Gastroesophageal sphincter (tissue), 4 donors: ENCODE measurements at regions not wholly inside any gene's neighbourhood (a gene's known extent, or its start where the extent isn't known, plus 50 kb on each side); places are given as distances from the start of the nearest gene placed in this dataset.
"Not testable (repeated sequence)": the region's sequence is repeated elsewhere in the genome, so short reads cannot be mapped to it uniquely, and the experiment has no call there.

Source experiments
- ATAC-seq: fragments of 150-250 bp; one replicate; pipeline ENCODE4 v1.9.1; 2016; ENCODE audit warnings: mild to moderate bottlenecking, moderate library complexity
- H3K27ac ChIP-seq, 4 donors: fragments of 200-600 bp; sonication (generic) in 3 of 4; 1 replicate in 3 of 4; 2 replicates in 1 of 4; pipeline ENCODE4 v1.5.1; 2016 to 2019
- H3K27me3 ChIP-seq: fragments of 200-600 bp; sonication (generic); one replicate; pipeline ENCODE4 v1.5.1; 2019
- H3K36me3 ChIP-seq, 2 donors: fragments of 200-600 bp; sonication (generic); one replicate each; pipeline ENCODE4 v1.5.1; 2019; ENCODE audit warnings: control low read depth in 1 of 2
- H3K4me1 ChIP-seq, 3 donors: fragments of 200-600 bp; sonication (generic); 1 replicate in 2 of 3; 2 replicates in 1 of 3; pipeline ENCODE4 v1.5.1; 2016 to 2019; ENCODE audit warnings: control low read depth in 2 of 3
- H3K4me3 ChIP-seq, 2 donors: fragments of 200-600 bp; sonication (generic); one replicate each; pipeline ENCODE4 v1.5.1; 2019; ENCODE audit warnings: mild to moderate bottlenecking in 1 of 2, moderate library complexity in 1 of 2
- H3K9me3 ChIP-seq, 3 donors: fragments of 200-600 bp; sonication (generic); one replicate each; pipeline ENCODE4 v1.5.1; 2017 to 2019; ENCODE audit warnings: control low read depth in 2 of 3
- EP300 ChIP-seq: sonication (generic); formaldehyde crosslinking; IDR thresholded peaks from one replicate; pipeline ENCODE4 v1.6.1; 2017; ENCODE audit warnings: antibody characterized with exemption, mild to moderate bottlenecking
- POLR2A ChIP-seq, 2 donors: fragments of 450-650 bp; IDR thresholded peaks; one replicate each; pipeline ENCODE4 v1.6.1; 2017; ENCODE audit warnings: antibody characterized with exemption in 2 of 2, mild to moderate bottlenecking in 2 of 2, moderate library complexity in 1 of 2
- POLR2AphosphoS5 ChIP-seq: sonication (generic); formaldehyde crosslinking; IDR thresholded peaks from one replicate; pipeline ENCODE4 v1.6.1; 2017; ENCODE audit warnings: antibody characterized with exemption
- WGBS, 2 donors: methylation state at CpG; one replicate each; pipeline ENCODE4 v1.1.5; 2018; ENCODE audit warnings: low coverage in 1 of 2; 5-methylcytosine and 5-hydroxymethylcytosine counted together
- TF ChIP-seq, protein P1 (sequence below), 4 experiments: fragments of 200-600 bp in 2 of 4; fragments of 450-650 bp in 2 of 4; sonication (generic) in 1 of 4; IDR thresholded peaks; one replicate each; pipeline ENCODE4 v1.5.1; 2017 to 2019; ENCODE audit warnings: antibody characterized with exemption in 4 of 4, mild to moderate bottlenecking in 2 of 4, moderate library complexity in 2 of 4

DNA sequence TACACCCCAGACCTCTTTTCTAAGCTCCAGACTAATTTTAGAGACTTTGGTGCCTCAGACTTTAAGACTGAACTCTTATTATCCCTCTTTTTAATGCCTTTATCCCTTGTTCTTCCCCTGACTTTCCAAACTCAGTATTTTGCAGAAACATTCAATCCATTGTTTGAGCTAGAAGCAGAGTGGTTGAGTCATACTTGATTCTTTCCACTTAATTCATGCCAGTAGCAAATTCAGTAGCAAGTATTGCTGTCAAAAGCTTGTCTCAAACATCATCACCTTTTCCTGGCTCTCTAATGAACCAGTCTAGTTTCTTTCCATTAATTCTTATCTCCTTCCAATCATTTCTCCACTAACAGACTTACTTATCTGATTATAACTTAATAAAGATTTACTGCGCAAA is 699.7 kb upstream of the ZNF804A start:
- WGBS, 2 donors = 95% methylated on average over 1 of the region's 1 CpG; no CpG with 5 or more reads in 1 of the 2 donors
- Histone ChIP-seq H3K27me3 (no peaks in the 10 kb centered on the region), H3K27ac (no peak overlapping the region), H3K4me3 (no peak overlapping the region), H3K9me3 (no peaks in the 10 kb centered on the region), H3K36me3 (no peaks in the 10 kb centered on the region), H3K4me1 (no peaks in the 10 kb centered on the region)
- TF ChIP-seq, protein P1, sequence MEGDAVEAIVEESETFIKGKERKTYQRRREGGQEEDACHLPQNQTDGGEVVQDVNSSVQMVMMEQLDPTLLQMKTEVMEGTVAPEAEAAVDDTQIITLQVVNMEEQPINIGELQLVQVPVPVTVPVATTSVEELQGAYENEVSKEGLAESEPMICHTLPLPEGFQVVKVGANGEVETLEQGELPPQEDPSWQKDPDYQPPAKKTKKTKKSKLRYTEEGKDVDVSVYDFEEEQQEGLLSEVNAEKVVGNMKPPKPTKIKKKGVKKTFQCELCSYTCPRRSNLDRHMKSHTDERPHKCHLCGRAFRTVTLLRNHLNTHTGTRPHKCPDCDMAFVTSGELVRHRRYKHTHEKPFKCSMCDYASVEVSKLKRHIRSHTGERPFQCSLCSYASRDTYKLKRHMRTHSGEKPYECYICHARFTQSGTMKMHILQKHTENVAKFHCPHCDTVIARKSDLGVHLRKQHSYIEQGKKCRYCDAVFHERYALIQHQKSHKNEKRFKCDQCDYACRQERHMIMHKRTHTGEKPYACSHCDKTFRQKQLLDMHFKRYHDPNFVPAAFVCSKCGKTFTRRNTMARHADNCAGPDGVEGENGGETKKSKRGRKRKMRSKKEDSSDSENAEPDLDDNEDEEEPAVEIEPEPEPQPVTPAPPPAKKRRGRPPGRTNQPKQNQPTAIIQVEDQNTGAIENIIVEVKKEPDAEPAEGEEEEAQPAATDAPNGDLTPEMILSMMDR (IDR thresholded peaks at IDR 0.05) = no peak
- no peak for TF ChIP-seq POLR2A (IDR thresholded peaks at IDR 0.05)
- no peak for TF ChIP-seq POLR2AphosphoS5
- no peak for ATAC-seq

DNA sequence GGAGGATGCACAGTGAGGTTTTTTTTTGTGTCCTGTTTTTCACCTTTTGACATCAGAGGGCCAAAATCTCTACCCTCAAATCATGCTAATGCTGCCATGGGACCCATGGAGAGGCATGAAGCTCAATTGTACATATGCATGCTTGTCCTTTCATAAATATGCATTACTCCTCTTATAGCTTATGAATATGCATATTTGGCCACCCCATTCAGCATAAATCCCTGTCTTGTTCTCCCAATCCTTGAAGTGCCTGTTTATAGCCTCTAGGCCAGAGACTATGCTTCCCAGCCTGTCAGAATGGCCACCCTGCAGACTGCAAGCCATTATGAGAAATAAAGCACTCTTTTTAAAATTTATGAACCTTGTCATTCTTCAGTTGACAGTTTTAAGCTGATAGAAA is 696.4 kb upstream of the ZNF804A start:
- Histone ChIP-seq H3K4me3 (no peak overlapping the region), H3K9me3 (no peaks in the 10 kb centered on the region), H3K4me1 (no peaks in the 10 kb centered on the region), H3K36me3 (no peaks in the 10 kb centered on the region), H3K27me3 (no peaks in the 10 kb centered on the region), H3K27ac (no peak overlapping the region)
- ATAC-seq = no peak
- TF ChIP-seq EP300 = no peak
- TF ChIP-seq POLR2A (IDR thresholded peaks at IDR 0.05) = no peak
- no peak for TF ChIP-seq POLR2AphosphoS5
- TF ChIP-seq, protein P1 (IDR thresholded peaks at IDR 0.05) = no peak

DNA sequence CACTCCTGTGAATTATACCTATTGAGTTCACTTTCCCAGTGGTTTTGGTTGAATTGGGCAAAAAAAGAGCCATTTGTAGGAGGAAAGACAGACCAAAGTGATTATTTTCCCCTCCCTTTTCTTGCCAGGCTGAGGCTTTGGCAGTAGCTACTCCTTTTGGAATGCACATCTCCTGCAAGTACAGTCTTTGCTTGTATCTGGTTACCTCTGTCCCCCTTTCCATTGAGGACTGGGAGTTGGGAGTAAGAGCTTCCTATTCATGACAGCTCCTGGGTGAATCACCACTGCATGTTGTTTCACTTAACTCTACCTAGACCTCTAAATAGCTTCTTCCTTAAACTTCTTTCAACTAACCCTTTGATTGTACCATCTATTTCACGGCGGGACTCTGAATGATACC is 695.3 kb upstream of the ZNF804A start:
- Histone ChIP-seq H3K9me3 (no peaks in the 10 kb centered on the region), H3K27me3 (no peaks in the 10 kb centered on the region), H3K36me3 (no peaks in the 10 kb centered on the region), H3K4me1 (no peaks in the 10 kb centered on the region), H3K4me3 (no peak overlapping the region), H3K27ac (no peak overlapping the region)
- no peak for ATAC-seq
- no peak for TF ChIP-seq EP300
- TF ChIP-seq POLR2A (IDR thresholded peaks at IDR 0.05) = no peak
- TF ChIP-seq, protein P1 (IDR thresholded peaks at IDR 0.05) = no peak
- WGBS, 2 donors = 91% methylated on average over 2 of the region's 2 CpGs; no CpG with 5 or more reads in 1 of the 2 donors

DNA sequence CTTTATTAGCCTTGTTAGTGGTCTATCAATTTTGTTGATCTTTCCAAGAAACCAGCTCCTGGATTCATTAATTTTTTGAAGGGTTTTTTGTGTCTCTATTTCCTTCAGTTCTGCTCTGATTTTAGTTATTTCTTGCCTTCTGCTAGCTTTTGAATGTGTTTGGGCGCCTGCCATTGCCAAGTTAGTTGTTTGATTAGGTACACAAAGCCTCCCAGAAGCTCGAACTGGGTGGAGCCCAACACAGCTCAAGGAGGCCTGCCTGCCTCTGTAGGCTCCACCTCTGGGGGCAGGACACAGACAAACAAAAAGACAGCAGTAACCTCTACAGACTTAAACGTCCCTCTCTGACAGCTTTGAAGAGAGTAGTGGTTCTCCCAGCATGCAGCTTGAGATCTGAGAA is 682.3 kb upstream of the ZNF804A start:
- not testable (repeated sequence) for H3K4me3 ChIP-seq, H3K27me3 ChIP-seq, H3K27ac ChIP-seq, ATAC-seq, H3K9me3 ChIP-seq, H3K4me1 ChIP-seq, H3K36me3 ChIP-seq
- WGBS, 2 donors = 80% methylated on average over 1 of the region's 3 CpGs; no CpG with 5 or more reads in 1 of the 2 donors

DNA sequence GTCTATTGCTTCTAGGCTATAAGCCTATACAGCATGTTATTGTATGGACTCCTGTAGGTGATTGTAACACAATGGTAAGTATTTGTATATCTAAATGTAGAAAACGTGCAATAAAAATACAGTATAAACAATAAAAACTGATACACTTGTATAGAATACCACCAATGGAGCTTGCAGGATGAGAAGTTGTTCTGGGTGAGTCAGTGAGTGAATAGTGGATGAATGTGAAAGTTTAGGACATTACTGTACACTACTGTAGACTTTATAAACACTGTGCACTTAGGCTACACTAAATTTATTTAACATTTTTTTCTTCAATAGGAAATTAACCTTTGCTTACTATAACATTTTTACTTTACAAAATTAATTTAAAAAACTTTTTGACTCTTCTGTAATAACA is 679.2 kb upstream of the ZNF804A start:
- WGBS, 2 donors = 46 to 88% methylated on average over 1 of the region's 1 CpG
- no peaks in the 10 kb centered on the region for H3K9me3 ChIP-seq
- TF ChIP-seq POLR2AphosphoS5 = no peak
- TF ChIP-seq POLR2A (IDR thresholded peaks at IDR 0.05) = no peak
- TF ChIP-seq, protein P1 (IDR thresholded peaks at IDR 0.05) = no peak
- TF ChIP-seq EP300 = no peak
- H3K4me3 ChIP-seq = no peak overlapping the region
- H3K27me3 ChIP-seq = no peaks in the 10 kb centered on the region
- H3K4me1 ChIP-seq = no peaks in the 10 kb centered on the region
- H3K27ac ChIP-seq = no peak overlapping the region
- H3K36me3 ChIP-seq = no peaks in the 10 kb centered on the region
- ATAC-seq = no peak

DNA sequence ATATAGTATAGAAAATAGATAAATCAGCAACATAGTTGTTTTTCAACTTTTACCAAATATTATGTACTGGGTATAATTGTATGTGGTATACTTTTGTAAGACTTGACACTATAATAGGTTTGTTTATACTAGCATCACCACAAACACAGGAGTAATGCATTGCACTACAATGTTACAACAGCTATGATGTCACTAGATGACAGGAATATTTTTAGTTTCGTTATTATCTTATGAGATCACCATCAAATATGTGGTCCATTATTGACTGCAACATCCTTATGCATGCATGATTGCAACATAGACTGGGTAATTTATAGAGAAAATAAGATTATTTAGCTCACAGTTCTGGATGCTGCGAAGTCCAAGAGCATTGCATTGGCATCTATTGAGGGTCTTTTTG is 678.4 kb upstream of the ZNF804A start:
- ATAC-seq = no peak
- H3K4me3 ChIP-seq = no peak overlapping the region
- no peaks in the 10 kb centered on the region for H3K27me3 ChIP-seq
- 84 to 96% methylated on average over 2 of the region's 2 CpGs for WGBS, 2 donors
- TF ChIP-seq EP300 (no peak), POLR2AphosphoS5 (no peak), POLR2A (IDR thresholded peaks at IDR 0.05) (no peak)
- TF ChIP-seq, protein P1 (IDR thresholded peaks at IDR 0.05) = no peak
- H3K36me3 ChIP-seq = no peaks in the 10 kb centered on the region
- H3K4me1 ChIP-seq = no peaks in the 10 kb centered on the region
- no peaks in the 10 kb centered on the region for H3K9me3 ChIP-seq
- H3K27ac ChIP-seq = no peak overlapping the region
